ENCODE measurements at regions not wholly inside any gene's neighbourhood (a gene's known extent, or its start where the extent isn't known, plus 50 kb on each side); places are given as distances from the start of the nearest gene placed in this dataset.

- H3K4me3 ChIP-seq (ENCODE audit: control insufficient read depth, low read depth, low read length) = no peak overlapping the region
- TF ChIP-seq, protein P1, sequence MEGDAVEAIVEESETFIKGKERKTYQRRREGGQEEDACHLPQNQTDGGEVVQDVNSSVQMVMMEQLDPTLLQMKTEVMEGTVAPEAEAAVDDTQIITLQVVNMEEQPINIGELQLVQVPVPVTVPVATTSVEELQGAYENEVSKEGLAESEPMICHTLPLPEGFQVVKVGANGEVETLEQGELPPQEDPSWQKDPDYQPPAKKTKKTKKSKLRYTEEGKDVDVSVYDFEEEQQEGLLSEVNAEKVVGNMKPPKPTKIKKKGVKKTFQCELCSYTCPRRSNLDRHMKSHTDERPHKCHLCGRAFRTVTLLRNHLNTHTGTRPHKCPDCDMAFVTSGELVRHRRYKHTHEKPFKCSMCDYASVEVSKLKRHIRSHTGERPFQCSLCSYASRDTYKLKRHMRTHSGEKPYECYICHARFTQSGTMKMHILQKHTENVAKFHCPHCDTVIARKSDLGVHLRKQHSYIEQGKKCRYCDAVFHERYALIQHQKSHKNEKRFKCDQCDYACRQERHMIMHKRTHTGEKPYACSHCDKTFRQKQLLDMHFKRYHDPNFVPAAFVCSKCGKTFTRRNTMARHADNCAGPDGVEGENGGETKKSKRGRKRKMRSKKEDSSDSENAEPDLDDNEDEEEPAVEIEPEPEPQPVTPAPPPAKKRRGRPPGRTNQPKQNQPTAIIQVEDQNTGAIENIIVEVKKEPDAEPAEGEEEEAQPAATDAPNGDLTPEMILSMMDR (IDR thresholded peaks at IDR 0.05; ENCODE audit: control insufficient read depth, insufficient read depth, low read depth, low read length, missing control alignments) = no peak
- DNase-seq (ENCODE audit: low read depth) = no peak
These were observed 157.4 kb upstream of the SPRY4 start for GRCh38 chr5:142482207-142482606.

DNA sequence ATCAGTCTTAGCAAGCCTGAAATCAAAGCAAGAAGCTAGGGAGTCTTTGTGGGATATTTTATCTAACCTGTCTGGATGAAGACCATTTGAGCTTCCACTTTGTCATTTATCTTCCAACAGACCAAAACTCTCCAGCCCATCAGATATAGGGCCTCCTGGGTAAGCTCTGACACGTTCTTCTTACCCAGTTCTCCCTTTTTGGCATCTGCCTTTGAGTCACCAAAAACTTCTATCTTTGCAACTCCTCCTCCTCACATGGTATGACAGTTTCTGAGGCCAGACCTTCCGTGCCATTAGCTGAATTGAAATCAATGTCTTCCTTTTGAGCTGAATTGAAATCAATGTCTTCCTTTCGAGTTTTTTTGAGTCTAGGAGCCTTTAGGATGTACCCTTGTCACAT, 156.6 kb upstream of the SPRY4 start:
- DNase-seq (ENCODE audit: low read depth) = no peak
- TF ChIP-seq, protein P1 (IDR thresholded peaks at IDR 0.05; ENCODE audit: control insufficient read depth, insufficient read depth, low read depth, low read length, missing control alignments) = no peak
- no peak overlapping the region for H3K4me3 ChIP-seq (ENCODE audit: control insufficient read depth, low read depth, low read length)

GRCh38 chr5:142479854-142480519, 155.2 kb upstream of the SPRY4 start:
- DNase-seq (ENCODE audit: low read depth) = no peak
- H3K4me3 ChIP-seq (ENCODE audit: control insufficient read depth, low read depth, low read length) = no peak overlapping the region
- TF ChIP-seq, protein P1 (IDR thresholded peaks at IDR 0.05; ENCODE audit: control insufficient read depth, insufficient read depth, low read depth, low read length, missing control alignments) = no peak

GRCh38 chr5:142479150-142479549, 154.3 kb upstream of the SPRY4 start:
- TF ChIP-seq, protein P1 (IDR thresholded peaks at IDR 0.05; ENCODE audit: control insufficient read depth, insufficient read depth, low read depth, low read length, missing control alignments) = no peak
- DNase-seq (ENCODE audit: low read depth) = no peak
- H3K4me3 ChIP-seq (ENCODE audit: control insufficient read depth, low read depth, low read length) = no peak overlapping the region

DNA sequence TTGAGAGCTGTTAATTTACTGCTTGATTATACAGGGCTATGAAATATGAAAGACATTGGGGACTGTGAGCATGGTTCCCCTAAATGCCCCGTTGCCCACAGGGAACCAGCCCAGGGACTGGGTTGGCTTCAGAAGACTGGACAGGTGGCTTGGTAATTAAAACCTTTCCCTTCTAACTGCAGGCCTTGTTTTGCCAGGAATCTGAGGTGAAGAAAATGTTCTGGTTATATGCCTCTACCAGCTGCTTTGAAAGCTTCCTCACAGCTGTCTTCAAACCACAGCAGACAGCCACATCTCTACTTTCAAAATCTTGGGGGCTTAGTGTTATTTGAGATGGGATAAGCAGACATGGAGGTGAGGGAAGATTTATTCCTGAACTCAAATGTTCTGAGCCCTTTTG, 153.3 kb upstream of the SPRY4 start:
- TF ChIP-seq, protein P1 (IDR thresholded peaks at IDR 0.05; ENCODE audit: control insufficient read depth, insufficient read depth, low read depth, low read length, missing control alignments) = no peak
- H3K4me3 ChIP-seq (ENCODE audit: control insufficient read depth, low read depth, low read length) = no peak overlapping the region
- no peak for DNase-seq (ENCODE audit: low read depth)

DNA sequence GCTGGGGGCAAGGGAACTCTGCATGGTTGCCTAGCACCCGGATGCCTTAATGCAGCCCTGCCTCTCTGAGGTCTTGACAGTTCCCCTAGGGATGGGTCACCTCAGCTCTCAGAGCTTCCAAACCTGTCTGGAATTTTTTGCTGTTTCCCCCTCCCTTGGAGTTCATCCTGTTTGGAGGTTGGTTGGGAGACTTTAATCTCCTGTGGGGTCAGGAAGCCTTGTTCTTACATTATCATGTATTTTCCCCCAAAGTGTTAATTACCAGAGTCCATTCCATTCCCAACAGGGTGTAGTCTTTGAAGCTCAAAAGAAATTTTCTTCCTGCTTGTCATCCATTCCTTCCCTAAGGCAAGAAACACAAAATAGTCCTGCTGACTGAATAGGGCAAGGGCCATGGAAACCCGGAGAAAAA, 150.3 kb upstream of the SPRY4 start:
- no peak for DNase-seq (ENCODE audit: low read depth)
- TF ChIP-seq, protein P1 (IDR thresholded peaks at IDR 0.05; ENCODE audit: control insufficient read depth, insufficient read depth, low read depth, low read length, missing control alignments) = no peak
- H3K4me3 ChIP-seq (ENCODE audit: control insufficient read depth, low read depth, low read length) = no peak overlapping the region
